ENCODE measurements at regions not wholly inside any gene's neighbourhood (a gene's known extent, or its start where the extent isn't known, plus 50 kb on each side); places are given as distances from the start of the nearest gene placed in this dataset.

GRCh38 chr4:17336069-17336468, 175.8 kb downstream of the QDPR start:
- no peak for DNase-seq

DNA sequence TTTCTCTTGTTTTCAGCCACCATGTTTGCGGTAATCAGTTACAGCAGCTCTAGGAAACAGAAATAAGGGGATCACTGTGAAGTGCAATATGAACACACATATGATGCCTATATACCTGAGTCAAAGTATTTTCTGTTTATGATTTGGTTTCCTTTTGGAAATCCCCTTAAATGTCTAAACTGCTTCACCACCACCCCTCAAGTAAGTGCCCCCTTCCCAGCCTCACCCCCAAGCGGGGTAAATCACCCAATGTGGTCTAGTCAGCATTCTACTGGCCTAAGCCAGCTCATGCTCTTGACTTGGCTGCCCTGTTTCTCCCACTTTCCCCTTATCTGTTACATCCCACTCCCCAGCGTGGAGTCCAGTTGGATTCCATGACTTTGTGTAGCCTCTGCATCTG, 176.5 kb downstream of the QDPR start:
- DNase-seq = no peak

DNA sequence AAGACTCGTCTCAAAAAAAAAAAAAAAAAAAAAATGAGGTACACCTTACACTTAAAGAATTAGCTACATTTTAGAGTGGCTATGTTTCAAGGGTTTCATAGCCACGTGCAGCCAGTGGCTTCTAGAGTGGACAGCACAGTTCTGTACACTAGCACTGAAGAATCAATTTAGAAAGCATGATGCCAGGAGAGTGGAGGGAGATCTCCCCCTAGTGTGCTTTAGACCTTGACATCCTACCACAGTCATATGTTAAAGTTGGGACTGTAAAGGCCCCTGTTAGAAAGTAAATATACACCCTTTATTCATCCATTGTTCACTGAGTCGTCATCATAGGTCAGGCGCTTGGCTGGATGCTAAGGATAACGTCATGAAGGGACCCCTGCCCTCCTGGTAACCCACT, 179.4 kb downstream of the QDPR start:
- DNase-seq = no peak

- DNase-seq = no peak
These were observed 182.8 kb downstream of the QDPR start for GRCh38 chr4:17329046-17329445.

GRCh38 chr4:17328141-17328815, 183.6 kb downstream of the QDPR start:
- DNase-seq = no peak

DNA sequence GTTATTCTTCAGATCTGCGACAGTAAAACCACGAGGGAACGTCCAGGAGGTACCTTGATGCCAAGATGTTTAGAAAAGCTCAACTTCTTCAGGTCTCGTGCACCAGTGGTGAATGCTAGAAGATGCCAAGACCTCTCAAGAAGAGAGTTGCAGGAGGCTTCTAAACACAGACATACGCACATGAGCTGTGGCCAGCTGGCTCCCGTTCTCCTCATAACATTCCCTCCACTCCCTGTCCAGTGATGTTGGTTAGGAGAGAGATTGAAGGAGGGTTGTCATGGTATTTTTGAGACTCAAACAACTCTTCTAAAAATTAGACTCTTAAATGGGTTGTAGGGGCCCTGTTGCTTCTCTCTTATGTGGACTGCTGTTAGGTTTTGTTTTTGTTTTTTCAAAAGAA, 184.3 kb downstream of the QDPR start:
- DNase-seq = no peak

- DNase-seq = no peak
These were observed 185.1 kb downstream of the QDPR start for GRCh38 chr4:17326756-17327155.

- no peak for DNase-seq
These were observed 186.8 kb downstream of the QDPR start for GRCh38 chr4:17325098-17325497.

GRCh38 chr4:17324386-17324830, 187.5 kb downstream of the QDPR start:
- DNase-seq = peak; percentile 73

GRCh38 chr4:17323554-17324385, 188.1 kb downstream of the QDPR start:
- no peak for DNase-seq

GRCh38 chr4:17322514-17322913, 189.4 kb downstream of the QDPR start:
- DNase-seq = no peak

DNA sequence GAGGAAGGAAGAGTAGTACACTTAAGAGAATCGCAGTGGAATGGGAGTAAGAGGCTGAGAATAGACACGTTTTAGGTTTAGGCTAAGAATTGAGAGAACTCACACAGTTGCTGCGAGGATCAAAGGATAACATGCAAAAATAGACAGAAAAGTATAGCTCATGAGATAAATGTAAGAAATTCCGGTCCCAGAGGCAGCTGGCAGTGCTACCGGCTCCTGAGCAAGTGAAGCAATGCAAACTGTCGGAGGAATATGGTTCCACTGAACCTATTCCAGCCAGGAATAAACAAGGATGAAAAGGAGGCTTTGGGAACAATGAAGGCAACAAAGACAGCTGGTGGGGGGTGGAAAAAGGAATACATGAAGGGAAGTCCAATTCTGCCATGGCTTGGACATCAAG, 191.8 kb downstream of the QDPR start:
- DNase-seq = no peak

GRCh38 chr4:17317526-17317925, 194.4 kb downstream of the QDPR start:
- DNase-seq = no peak

DNA sequence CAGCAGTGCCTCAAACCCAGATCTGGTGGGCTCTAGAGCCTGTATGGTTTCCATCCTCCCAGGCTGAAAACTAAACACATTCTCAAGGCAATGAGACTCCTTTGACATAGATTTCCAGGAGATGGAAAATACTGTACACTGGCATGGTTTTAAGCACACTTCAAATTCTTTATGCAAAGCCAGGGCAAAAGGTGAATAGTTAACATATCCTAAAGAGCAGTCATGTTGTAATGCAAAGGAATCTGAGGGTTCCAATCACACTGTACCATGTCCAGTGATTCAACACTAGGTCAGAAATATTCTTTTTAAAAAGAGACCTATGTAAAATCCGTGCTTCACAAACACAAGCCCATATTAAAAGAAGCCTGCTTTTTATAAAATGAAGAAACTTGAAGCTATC, 195.3 kb downstream of the QDPR start:
- no peak for DNase-seq

- DNase-seq = no peak
These were observed 196.4 kb downstream of the QDPR start for GRCh38 chr4:17315459-17315858.

- no peak for DNase-seq
These were observed 198.7 kb downstream of the QDPR start for GRCh38 chr4:17313194-17313593.

- no peak for DNase-seq
These were observed 201.6 kb downstream of the QDPR start for GRCh38 chr4:17310269-17310652.

- no peak for DNase-seq
These were observed 202.2 kb downstream of the QDPR start for GRCh38 chr4:17309567-17310268.

DNA sequence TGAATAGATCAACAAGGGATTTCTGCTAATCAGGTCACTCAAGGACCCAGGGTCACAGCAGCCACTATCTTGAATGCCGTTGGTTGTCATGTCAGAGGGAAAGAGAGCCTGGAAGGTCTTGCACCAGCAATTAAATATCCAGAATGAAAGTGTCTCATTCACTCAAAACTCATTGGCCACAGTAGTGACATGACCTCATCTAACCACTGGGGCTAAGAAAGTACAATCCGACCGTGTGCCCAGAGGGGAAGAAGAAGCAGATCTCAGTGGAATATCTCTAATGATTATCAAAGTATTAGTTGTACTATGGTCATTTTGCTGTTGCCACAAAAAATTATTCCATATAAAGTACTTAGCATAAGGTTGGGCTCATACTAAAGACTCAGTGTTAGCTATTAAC, 210.0 kb downstream of the QDPR start:
- no peak for DNase-seq

GRCh38 chr4:17301266-17301665, 210.6 kb downstream of the QDPR start:
- DNase-seq = no peak

DNA sequence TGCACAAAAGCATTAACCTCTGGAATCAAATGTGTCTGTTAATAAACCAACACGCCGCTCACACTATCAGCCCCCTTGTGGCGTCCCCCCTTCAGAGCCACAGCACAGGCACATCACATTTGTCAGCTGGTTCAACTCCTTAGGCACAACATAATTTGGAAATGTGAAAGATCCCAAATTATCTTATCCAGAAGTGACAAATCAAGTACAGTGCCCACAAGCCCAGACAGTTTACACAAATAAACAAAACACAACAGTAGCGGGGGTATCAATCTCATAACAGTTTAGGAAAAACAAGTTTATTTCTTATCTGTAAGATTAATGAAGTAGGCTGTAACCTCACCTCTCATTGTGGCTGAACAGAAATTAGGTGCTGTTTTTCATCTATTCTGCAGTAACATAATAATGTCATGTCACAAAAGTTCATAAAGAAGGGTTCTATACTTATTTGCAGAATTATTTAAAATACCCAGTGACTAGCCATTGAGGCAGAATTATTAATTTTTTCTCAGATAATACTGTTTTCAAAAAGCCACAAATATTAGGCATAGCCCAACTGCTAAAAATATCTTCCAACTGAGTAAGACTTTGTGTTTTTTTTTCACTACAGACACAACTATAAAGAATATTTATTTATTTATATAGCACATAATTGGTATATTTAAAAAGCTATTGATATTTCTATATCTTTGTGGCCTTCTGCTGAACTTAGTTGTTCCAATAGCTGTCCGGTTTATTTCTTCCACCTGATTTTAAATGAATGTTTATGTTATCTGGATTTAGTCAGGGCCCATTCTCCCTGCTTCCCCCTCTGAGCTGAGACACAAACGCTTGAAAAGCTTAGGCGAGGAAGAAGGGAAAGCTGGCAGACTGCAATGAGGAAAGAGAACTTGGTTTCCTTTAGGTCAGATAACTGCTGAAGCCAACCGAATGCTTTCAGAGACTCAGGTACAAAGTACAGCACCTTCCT, 214.7 kb downstream of the QDPR start:
- DNase-seq = no peak

DNA sequence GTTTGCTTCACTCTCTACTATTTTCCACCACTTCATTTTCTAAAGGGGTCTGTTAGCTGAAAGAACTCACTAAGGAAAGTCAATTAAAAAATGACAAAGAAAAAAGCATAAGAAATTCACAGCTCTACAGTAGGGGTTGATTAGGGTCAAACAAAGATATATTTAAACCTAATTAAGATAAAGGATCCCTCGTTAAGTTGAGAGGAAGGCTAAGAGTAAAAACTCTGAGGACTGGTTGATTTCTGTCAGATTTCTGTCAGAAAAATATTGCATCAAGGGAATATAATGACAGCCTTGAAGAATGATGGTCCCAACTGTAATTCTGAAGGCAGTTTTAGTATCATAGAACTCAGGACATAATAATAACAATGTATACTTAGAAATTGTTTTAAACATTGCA, 218.0 kb downstream of the QDPR start:
- no peak for DNase-seq

DNA sequence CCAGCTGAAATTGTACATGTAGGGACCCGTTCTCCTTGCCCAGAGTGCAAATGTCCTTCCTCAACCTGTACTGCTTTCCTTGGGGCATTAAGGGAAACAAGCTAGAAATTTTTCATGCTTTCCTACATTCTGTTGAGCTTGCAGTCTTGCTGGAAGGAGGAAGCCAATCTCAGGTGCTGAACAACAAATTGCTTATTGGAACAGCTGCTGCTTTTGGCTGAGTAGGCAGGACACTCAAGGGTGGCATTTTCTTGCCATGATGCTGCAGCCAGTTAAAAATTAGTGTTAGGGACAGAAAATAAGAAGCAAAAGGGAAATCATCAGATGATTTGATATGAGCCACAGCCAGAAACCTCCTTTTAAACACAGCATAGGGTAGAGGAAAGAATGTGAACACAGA, 223.7 kb downstream of the QDPR start:
- no peak for DNase-seq
